OCI-LY7 (cell line): ENCODE measurements at regions not wholly inside any gene's neighbourhood (a gene's known extent, or its start where the extent isn't known, plus 50 kb on each side); places are given as distances from the start of the nearest gene placed in this dataset.

Source experiments
- BruUV-seq: library from RNA; stranded (reverse); fragments of 400-500 nt; replicated peaks from 2 replicates; lab custom pipeline; 2021; lab: Mats Ljungman, UMichigan
- CTCF ChIA-PET: fragments of 300-600 bp; sonication (Branson Sonifier 250); formaldehyde crosslinking; loops from one replicate; lab custom pipeline; 2022; ENCODE audit warnings: antibody characterized with exemption; ENCODE audit not compliant: unreplicated experiment; lab: Charles Lee
- POLR2A ChIA-PET: fragments of 300-600 bp; sonication (Branson Sonifier 250); formaldehyde crosslinking; loops from one replicate; lab custom pipeline; 2022; ENCODE audit warnings: antibody characterized with exemption; lab: Charles Lee
- DNase-seq: peaks from one replicate; pipeline ENCODE4 v3.0.0-alpha.2; 2015; ENCODE audit warnings: low spot score
- H2AFZ ChIP-seq: fragments of 200-600 bp; sonication (generic), shearing (Covaris generic); 2 replicates; pipeline ENCODE4 v1.6.1; 2014; ENCODE audit warnings: mild to moderate bottlenecking, antibody characterized with exemption, low read length, moderate library complexity
- H3K27ac ChIP-seq: fragments of 200-600 bp; sonication (generic); 2 replicates; pipeline ENCODE4 v1.5.1; 2014; ENCODE audit warnings: mixed run types, low read depth, mild to moderate bottlenecking, moderate library complexity, low read length, inconsistent platforms; ENCODE audit not compliant: poor library complexity, severe bottlenecking
- H3K36me3 ChIP-seq: fragments of 200-600 bp; sonication (generic); 2 replicates; pipeline ENCODE4 v1.6.1; 2014; ENCODE audit warnings: mild to moderate bottlenecking, antibody characterized with exemption, low read length, moderate library complexity, mixed read lengths; ENCODE audit not compliant: insufficient read depth
- H3K4me1 ChIP-seq: fragments of 200-600 bp; sonication (generic); 2 replicates; pipeline ENCODE4 v1.5.1; 2014; ENCODE audit warnings: mild to moderate bottlenecking, low read length; ENCODE audit not compliant: insufficient read depth, poor library complexity, severe bottlenecking
- H3K4me2 ChIP-seq: fragments of 200-600 bp; sonication (generic); 2 replicates; pipeline ENCODE4 v1.6.1; 2014; ENCODE audit warnings: mild to moderate bottlenecking, low read length
- H3K4me3 ChIP-seq: fragments of 200-600 bp; sonication (generic); 2 replicates; pipeline ENCODE4 v1.5.1; 2014; ENCODE audit warnings: mild to moderate bottlenecking, low read depth, low read length; ENCODE audit not compliant: poor library complexity, severe bottlenecking
- H3K79me2 ChIP-seq: fragments of 200-600 bp; sonication (generic); 2 replicates; pipeline ENCODE4 v1.6.1; 2016; ENCODE audit warnings: low read depth, mild to moderate bottlenecking, low read length, moderate library complexity, mixed read lengths; ENCODE audit not compliant: insufficient read depth
- H3K9me2 ChIP-seq: fragments of 200-600 bp; sonication (generic); 2 replicates; pipeline ENCODE4 v1.6.1; 2016; ENCODE audit warnings: mild to moderate bottlenecking, low read length, mixed read lengths; ENCODE audit not compliant: insufficient read depth
- H3K9me3 ChIP-seq: fragments of 200-600 bp; sonication (generic); 2 replicates; pipeline ENCODE4 v1.6.1; 2014; ENCODE audit warnings: mild to moderate bottlenecking, mixed run types, low read length, mixed read lengths
- H4K20me1 ChIP-seq: fragments of 200-600 bp; sonication (generic); 2 replicates; pipeline ENCODE4 v1.6.1; 2014; ENCODE audit warnings: mild to moderate bottlenecking, antibody characterized with exemption, low read length, moderate library complexity, mixed read lengths; ENCODE audit not compliant: insufficient read depth
- EZH2phosphoT487 ChIP-seq: fragments of 200-600 bp; sonication (generic); IDR thresholded peaks from 2 replicates; pipeline ENCODE4 v1.6.1; 2018; ENCODE audit warnings: low read depth, borderline replicate concordance, mild to moderate bottlenecking, mixed run types, antibody characterized with exemption, low read length, moderate library complexity, mixed read lengths
- intact Hi-C: fragments of 100-400 bp; cut with micrococcal nuclease; formaldehyde crosslinking; loops from one replicate; pipeline ENCODE4 v1.10.0; 2022; ENCODE audit not compliant: unreplicated experiment
- TF ChIP-seq, protein P1 (sequence below): fragments of 200-600 bp; sonication (generic); conservative IDR thresholded peaks from 2 replicates; pipeline ENCODE4 v1.5.1; 2014; ENCODE audit warnings: mild to moderate bottlenecking, antibody characterized with exemption, low read length, moderate library complexity, mixed read lengths

DNA sequence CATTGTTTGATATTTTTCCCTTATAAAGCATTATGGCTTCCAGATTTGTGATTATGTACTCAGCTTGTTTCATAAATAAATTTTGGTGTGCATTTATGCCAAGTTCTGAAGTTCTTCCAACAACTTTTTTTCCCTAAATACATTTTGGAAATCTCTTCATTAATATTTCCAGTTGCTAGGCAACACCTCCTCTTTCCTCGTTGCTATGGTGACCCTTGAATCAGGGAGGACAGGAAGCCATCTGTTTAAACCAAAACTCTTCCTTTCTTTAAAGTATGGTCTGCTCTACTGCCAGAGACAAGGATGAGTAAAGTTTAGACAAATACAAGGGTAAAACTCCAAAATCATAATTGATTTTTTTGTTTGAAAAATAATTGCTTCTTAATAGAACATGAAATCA is 779.3 kb downstream of the CDH9 start:
- intact Hi-C loops: no loop called here
- no TSS peak for BruUV-seq

DNA sequence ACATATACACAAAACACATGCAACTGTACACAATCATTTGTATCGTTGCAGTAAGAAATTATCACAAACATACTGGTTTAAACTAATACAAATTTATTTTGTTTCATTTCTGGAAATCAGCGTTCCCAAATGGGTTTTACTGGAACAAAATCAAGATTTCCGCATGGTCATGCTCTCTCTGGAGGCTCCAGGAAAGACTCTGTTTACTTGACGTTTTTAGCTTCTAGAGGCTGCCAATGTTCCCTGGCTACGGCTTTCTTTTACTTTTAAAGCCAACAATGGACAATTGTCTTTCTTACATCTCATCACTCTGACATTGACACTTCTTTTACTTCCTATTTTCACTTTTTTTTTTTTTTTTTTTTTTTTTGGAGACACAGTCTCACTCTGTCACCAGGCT is 793.1 kb downstream of the CDH9 start:
- Histone ChIP-seq H3K4me3 (no peak overlapping the region), H3K4me1 (no peaks in the 10 kb centered on the region), H3K27ac (no peak overlapping the region), H3K9me2 (no peaks in the 10 kb centered on the region), H4K20me1 (no peaks in the 10 kb centered on the region), H3K36me3 (no peaks in the 10 kb centered on the region), H3K4me2 (no peak overlapping the region), H3K79me2 (no peaks in the 10 kb centered on the region), H2AFZ (no peak overlapping the region), H3K9me3 (no peaks in the 10 kb centered on the region)
- no peak for TF ChIP-seq EZH2phosphoT487
- TF ChIP-seq, protein P1, sequence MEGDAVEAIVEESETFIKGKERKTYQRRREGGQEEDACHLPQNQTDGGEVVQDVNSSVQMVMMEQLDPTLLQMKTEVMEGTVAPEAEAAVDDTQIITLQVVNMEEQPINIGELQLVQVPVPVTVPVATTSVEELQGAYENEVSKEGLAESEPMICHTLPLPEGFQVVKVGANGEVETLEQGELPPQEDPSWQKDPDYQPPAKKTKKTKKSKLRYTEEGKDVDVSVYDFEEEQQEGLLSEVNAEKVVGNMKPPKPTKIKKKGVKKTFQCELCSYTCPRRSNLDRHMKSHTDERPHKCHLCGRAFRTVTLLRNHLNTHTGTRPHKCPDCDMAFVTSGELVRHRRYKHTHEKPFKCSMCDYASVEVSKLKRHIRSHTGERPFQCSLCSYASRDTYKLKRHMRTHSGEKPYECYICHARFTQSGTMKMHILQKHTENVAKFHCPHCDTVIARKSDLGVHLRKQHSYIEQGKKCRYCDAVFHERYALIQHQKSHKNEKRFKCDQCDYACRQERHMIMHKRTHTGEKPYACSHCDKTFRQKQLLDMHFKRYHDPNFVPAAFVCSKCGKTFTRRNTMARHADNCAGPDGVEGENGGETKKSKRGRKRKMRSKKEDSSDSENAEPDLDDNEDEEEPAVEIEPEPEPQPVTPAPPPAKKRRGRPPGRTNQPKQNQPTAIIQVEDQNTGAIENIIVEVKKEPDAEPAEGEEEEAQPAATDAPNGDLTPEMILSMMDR: no peak
- intact Hi-C loops: no loop called here
- CTCF ChIA-PET: no interaction called here
- no peak for DNase-seq
- BruUV-seq: no TSS peak
- POLR2A ChIA-PET: no interaction called here

More for the DNA sequence above, 779.3 kb downstream of the CDH9 start:
- CTCF ChIA-PET: no interaction called here
- no peak overlapping the region for H3K4me3 ChIP-seq
- H3K36me3 ChIP-seq: no peaks in the 10 kb centered on the region
- H3K79me2 ChIP-seq: no peaks in the 10 kb centered on the region
- no peak overlapping the region for H2AFZ ChIP-seq
- H3K4me1 ChIP-seq: no peaks in the 10 kb centered on the region
- H3K9me3 ChIP-seq: peaks cover 5% of the 10 kb centered on the region; the same call in 1 of the 2 replicates
- TF ChIP-seq, protein P1: no peak
- TF ChIP-seq EZH2phosphoT487: no peak
- H3K27ac ChIP-seq: no peak overlapping the region
- H4K20me1 ChIP-seq: no peaks in the 10 kb centered on the region
- H3K9me2 ChIP-seq: no peaks in the 10 kb centered on the region
- POLR2A ChIA-PET: no interaction called here
- DNase-seq: no peak
- no peak overlapping the region for H3K4me2 ChIP-seq

DNA sequence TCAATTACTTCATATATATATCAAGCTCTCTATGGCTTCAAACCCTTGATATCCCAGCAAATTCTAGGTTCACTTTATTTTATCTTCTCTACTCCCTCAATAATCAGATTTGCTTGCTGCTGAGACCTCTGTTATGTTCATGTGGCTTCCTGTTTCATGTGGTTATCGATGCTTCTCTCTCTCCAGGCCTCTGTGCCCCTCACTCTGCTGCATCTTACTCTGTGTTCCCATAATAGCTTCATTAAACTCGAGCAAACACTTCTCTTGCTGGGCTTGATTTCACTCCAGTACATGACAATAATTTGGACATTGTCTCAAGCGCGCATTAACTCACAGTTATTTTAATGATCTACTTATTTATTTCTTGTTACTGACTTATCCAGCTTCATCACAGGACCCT is 798.8 kb downstream of the CDH9 start:
- H3K79me2 ChIP-seq: no peaks in the 10 kb centered on the region

More for the DNA sequence above, 798.8 kb downstream of the CDH9 start:
- no peak for TF ChIP-seq EZH2phosphoT487
- TF ChIP-seq, protein P1: no peak
- Histone ChIP-seq H2AFZ (no peak overlapping the region), H3K27ac (no peak overlapping the region), H4K20me1 (no peaks in the 10 kb centered on the region), H3K4me2 (no peak overlapping the region), H3K36me3 (no peaks in the 10 kb centered on the region), H3K4me3 (no peak overlapping the region), H3K9me2 (no peaks in the 10 kb centered on the region), H3K4me1 (no peaks in the 10 kb centered on the region), H3K9me3 (peaks cover 9% of the 10 kb centered on the region; the same call in 1 of the 2 replicates)
- intact Hi-C loops: no loop called here
- no TSS peak for BruUV-seq
- ChIA-PET POLR2A (interaction anchor here (0.7 to 0.9 kb wide), 2 partner anchors 51 to 464 kb away, joined by 3 read pairs; no protein-coding TSS in a partner anchor), CTCF (no interaction called here)
- no peak for DNase-seq
